NCI-H146 treated with DMSO at 0.1 percent for 48 hours (cell line): ENCODE measurements at regions not wholly inside any gene's neighbourhood (a gene's known extent, or its start where the extent isn't known, plus 50 kb on each side); places are given as distances from the start of the nearest gene placed in this dataset.

ENCODE experiments used
- DNase-seq: peaks from one replicate; lab custom pipeline; 2025; ENCODE audit not compliant: unreplicated experiment; lab: John Stamatoyannopoulos, UW

GRCh38 chr2:41920812-41921211 is 127.0 kb upstream of the PKDCC start:
- no peak for DNase-seq

- DNase-seq: no peak
Observed at GRCh38 chr2:41922177-41922576, 125.6 kb upstream of the PKDCC start.

GRCh38 chr2:41923156-41923786 is 124.5 kb upstream of the PKDCC start:
- no peak for DNase-seq

GRCh38 chr2:41924024-41924423 is 123.8 kb upstream of the PKDCC start:
- DNase-seq: no peak

GRCh38 chr2:41924709-41925408 is 123.0 kb upstream of the PKDCC start:
- DNase-seq: no peak

GRCh38 chr2:41925712-41926111 is 122.1 kb upstream of the PKDCC start:
- DNase-seq: no peak

- DNase-seq: no peak
Observed at GRCh38 chr2:41926614-41927580, 120.9 kb upstream of the PKDCC start.

GRCh38 chr2:41927581-41928264 is 120.1 kb upstream of the PKDCC start:
- DNase-seq: no peak

GRCh38 chr2:41928526-41928925 is 119.3 kb upstream of the PKDCC start:
- DNase-seq: no peak

GRCh38 chr2:41930807-41931566 is 116.8 kb upstream of the PKDCC start:
- no peak for DNase-seq

- no peak for DNase-seq
Observed at GRCh38 chr2:41932241-41933045, 115.4 kb upstream of the PKDCC start.

GRCh38 chr2:41933046-41933420 is 114.8 kb upstream of the PKDCC start:
- no peak for DNase-seq

GRCh38 chr2:41933585-41934320 is 114.1 kb upstream of the PKDCC start:
- DNase-seq: no peak

- DNase-seq: no peak
Observed at GRCh38 chr2:41934329-41934958, 113.4 kb upstream of the PKDCC start.

GRCh38 chr2:41935002-41935401 is 112.8 kb upstream of the PKDCC start:
- DNase-seq: no peak

- no peak for DNase-seq
Observed at GRCh38 chr2:41935825-41936224, 112.0 kb upstream of the PKDCC start.

GRCh38 chr2:41936771-41937463 is 110.9 kb upstream of the PKDCC start:
- no peak for DNase-seq

- peak; percentile 1 for DNase-seq
Observed at GRCh38 chr2:41937464-41937906, 110.3 kb upstream of the PKDCC start.
